Muscle layer of colon (tissue), 2 donors: ENCODE measurements at regions not wholly inside any gene's neighbourhood (a gene's known extent, or its start where the extent isn't known, plus 50 kb on each side); places are given as distances from the start of the nearest gene placed in this dataset.
"Not testable (repeated sequence)": the region's sequence is repeated elsewhere in the genome, so short reads cannot be mapped to it uniquely, and the experiment has no call there.

Experiments used
- H3K27ac ChIP-seq: one replicate; pipeline ENCODE4 v1.7.0; 2013; ENCODE audit warnings: low read depth, mild to moderate bottlenecking, low read length, moderate library complexity
- H3K27me3 ChIP-seq, 2 donors: one replicate each; pipeline ENCODE4 v1.7.0; 2013; ENCODE audit warnings: low read length in 2 of 2, mild to moderate bottlenecking in 2 of 2; ENCODE audit not compliant: insufficient read depth in 2 of 2, control insufficient read depth in 1 of 2
- H3K36me3 ChIP-seq: one replicate; pipeline ENCODE4 v1.7.0; 2013; ENCODE audit warnings: mild to moderate bottlenecking, low read length; ENCODE audit not compliant: insufficient read depth
- H3K4me1 ChIP-seq: one replicate; pipeline ENCODE4 v1.7.0; 2013; ENCODE audit warnings: mild to moderate bottlenecking, low read length; ENCODE audit not compliant: insufficient read depth
- H3K4me3 ChIP-seq, 2 donors: one replicate each; pipeline ENCODE4 v1.7.0; 2013; ENCODE audit warnings: low read length in 2 of 2, low read depth in 1 of 2, mild to moderate bottlenecking in 1 of 2, moderate library complexity in 1 of 2
- H3K9ac ChIP-seq: one replicate; pipeline ENCODE4 v1.7.0; 2013; ENCODE audit warnings: low read length
- H3K9me3 ChIP-seq: one replicate; pipeline ENCODE4 v1.7.0; 2013; ENCODE audit warnings: mild to moderate bottlenecking, low read length
- donor health status: abdominal sarcoma.
- donor health status: Adenocarcinoma of cecum.

DNA sequence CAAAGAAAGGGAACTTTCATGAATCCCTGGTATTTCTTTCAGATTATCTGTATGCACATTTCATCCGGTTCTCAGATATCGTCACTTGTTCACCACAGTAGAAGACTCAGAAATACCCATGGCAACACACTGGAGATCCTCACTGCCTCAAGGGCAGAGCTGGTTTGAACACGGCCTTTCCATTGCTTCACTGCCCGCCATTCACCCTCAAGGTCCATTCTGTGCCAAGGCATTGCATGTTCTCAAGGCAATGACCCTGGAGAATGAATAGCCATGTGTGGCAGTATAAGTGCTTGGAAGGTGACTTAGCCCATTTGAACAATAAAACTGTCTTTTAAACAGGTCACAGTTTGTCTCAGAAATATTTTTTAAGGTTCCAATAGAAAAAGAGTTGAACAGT is 606.5 kb downstream of the IPMK start:
- H3K4me1 ChIP-seq, result no peaks in the 10 kb centered on the region

DNA sequence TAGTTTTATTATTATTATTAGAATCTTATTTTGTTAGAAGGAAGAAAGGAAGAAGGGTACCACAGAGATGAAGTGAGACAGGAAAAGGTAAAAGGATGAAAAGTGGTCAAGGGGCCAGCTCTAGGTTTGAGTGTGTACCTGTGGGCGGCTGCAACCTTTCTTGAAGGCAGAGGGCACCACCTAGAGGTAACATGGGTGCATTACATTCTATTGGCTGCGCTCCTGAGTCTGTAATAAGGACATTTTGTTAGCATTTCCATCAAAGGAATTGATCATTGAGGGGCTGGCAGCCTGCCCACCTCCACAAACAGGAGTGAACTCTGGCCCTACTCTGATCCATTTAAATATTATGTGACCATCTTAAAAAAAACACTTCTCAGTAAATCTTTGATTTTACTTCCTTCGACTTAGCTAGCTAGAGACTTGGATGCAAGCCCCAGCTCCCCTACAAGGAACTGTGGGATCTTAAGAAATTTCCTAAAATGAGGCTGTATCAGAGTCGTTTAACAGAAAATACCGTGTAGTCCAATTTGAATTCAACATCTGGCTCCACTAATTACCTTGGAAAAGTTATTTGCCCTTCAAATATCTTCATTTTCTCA is 610.4 kb downstream of the IPMK start:
- Histone ChIP-seq H3K27ac (no peak overlapping the region), H3K9ac (no peak overlapping the region), H3K9me3 (no peaks in the 10 kb centered on the region), H3K27me3 (no peaks in the 10 kb centered on the region), H3K36me3 (no peaks in the 10 kb centered on the region), H3K4me1 (no peaks in the 10 kb centered on the region), H3K4me3 (no peak overlapping the region)

More for the DNA sequence above, 606.5 kb downstream of the IPMK start:
- no peaks in the 10 kb centered on the region for H3K9me3 ChIP-seq
- H3K36me3 ChIP-seq, result no peaks in the 10 kb centered on the region
- no peak overlapping the region for H3K9ac ChIP-seq
- H3K27ac ChIP-seq, result no peak overlapping the region
- H3K4me3 ChIP-seq, result no peak overlapping the region
- no peaks in the 10 kb centered on the region for H3K27me3 ChIP-seq

DNA sequence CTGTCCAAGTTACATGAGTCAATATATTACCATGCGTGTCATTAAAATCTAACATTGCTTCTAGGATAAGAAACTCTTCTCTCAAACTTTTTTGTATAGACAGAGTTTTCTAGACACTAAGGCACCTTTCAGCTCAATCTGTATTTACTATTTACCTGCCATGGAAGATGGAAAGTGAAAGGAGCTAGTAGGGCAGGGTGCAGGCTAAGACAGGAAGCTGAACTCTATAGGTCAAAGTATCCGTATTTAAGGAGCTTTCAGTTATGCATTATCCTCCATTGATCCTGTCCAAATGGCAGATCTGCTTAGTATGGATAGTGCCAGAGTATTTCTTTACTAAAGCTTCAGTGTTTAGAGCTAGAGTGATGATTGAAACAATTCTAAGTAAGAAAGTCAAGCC is 612.8 kb downstream of the IPMK start:
- no peaks in the 10 kb centered on the region for H3K27me3 ChIP-seq
- no peak overlapping the region for H3K9ac ChIP-seq
- no peaks in the 10 kb centered on the region for H3K9me3 ChIP-seq
- no peak overlapping the region for H3K27ac ChIP-seq
- H3K36me3 ChIP-seq, result no peaks in the 10 kb centered on the region
- H3K4me3 ChIP-seq, result no peak overlapping the region
- H3K4me1 ChIP-seq, result no peaks in the 10 kb centered on the region

DNA sequence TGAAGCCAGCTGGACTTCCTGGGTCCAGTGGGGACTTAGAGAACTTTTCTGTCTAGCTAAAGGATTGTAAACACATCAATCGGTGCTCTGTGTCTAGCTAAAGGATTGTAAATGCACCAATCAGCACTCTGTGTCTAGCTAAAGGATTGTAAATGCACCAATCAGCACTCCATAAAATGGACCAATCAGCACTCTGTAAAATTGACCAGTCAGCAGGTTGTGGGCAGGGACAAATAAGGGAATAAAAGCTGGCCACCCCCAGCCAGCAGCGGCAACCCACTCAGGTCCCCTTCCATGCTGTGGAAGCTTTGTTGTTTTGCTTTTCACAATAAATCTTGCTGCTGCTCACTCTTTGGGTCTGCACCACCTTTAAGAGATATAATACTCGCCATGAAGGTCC is 622.6 kb downstream of the IPMK start:
- H3K4me1 ChIP-seq, H3K9ac ChIP-seq, H3K4me3 ChIP-seq, H3K36me3 ChIP-seq, H3K27me3 ChIP-seq, H3K9me3 ChIP-seq, H3K27ac ChIP-seq: not testable (repeated sequence)

DNA sequence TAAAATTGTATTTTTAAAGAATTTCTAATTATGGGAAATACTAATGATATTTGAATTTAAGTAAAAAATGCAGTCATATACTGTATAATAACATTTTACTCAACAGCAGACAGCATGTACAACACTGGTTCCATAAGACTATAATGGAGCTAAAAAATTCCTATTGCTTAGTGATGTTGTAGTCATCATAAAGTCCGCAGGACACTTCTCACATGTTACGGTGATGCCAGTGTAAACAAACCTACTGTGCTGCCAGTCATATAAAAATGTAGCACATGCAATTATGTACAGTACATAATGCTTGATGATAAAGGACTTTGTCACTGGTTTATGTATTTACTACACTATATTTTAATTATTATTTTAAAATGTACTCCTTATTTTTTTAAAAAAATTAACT is 629.3 kb downstream of the IPMK start:
- no peaks in the 10 kb centered on the region for H3K9me3 ChIP-seq

DNA sequence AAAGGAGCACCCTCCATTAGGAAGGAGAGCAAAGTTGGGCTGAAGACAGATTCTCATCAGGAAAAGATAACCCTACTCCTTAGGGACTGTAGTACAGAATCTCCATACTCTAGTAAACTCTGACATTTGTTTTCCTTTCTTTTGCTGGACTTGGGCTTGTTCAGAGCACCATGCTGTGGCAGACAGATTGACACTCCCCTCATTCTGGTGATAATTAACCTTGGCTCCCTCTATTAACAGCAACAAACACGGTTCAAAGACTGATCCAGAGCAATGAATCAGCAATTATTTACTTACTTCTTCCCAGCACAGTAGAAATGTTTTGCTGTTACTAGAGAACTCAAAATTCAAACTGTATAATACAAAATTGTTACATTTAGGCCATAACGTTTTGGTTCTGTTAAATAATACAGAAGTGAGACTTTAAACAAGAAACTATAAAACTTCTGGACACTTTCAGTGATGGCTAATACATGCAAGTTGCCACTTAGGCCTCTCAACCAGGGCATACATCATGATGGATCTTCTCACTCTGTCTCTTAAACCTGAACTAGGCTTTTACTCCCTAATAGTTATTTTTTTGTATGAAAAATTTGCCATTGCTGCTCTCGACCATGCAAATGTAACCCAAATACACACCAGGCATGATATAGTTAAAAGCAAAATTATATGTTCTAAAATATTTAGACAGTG is 639.0 kb downstream of the IPMK start:
- Histone ChIP-seq H3K9ac (no peak overlapping the region), H3K36me3 (no peaks in the 10 kb centered on the region), H3K4me1 (no peaks in the 10 kb centered on the region), H3K27me3 (no peaks in the 10 kb centered on the region), H3K4me3 (no peak overlapping the region), H3K9me3 (no peaks in the 10 kb centered on the region), H3K27ac (no peak overlapping the region)

More for the DNA sequence above, 629.3 kb downstream of the IPMK start:
- Histone ChIP-seq H3K27ac (no peak overlapping the region), H3K9ac (no peak overlapping the region), H3K4me3 (no peak overlapping the region), H3K4me1 (no peaks in the 10 kb centered on the region), H3K27me3 (no peaks in the 10 kb centered on the region), H3K36me3 (no peaks in the 10 kb centered on the region)

DNA sequence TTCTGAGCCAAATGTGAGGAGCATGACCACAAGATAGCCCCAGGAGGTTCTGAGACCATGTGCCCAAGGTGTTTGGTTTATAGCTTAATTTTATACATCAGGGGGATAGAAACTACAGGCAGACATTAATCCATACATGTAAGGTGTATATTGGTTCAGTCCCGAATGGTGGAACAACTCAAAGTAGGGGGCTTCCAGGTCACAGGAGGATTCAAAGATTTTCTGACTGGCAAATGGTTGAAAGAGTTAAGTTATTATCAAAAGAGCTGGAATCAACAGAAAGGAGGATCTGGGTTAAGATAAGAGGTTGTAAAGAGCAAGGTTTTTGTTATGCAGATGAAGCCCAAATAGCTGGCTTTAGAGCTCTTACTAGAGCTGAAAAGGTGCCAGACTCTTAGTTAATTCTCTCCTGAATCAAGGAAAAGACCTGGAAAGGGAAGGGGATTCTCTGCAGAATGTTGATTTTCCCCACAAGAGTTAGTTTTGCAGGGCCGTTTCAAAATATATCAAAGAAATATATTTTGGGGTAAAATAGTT is 640.0 kb downstream of the IPMK start:
- no peak overlapping the region for H3K4me3 ChIP-seq
- no peak overlapping the region for H3K27ac ChIP-seq
- H3K9me3 ChIP-seq, result no peaks in the 10 kb centered on the region
- no peaks in the 10 kb centered on the region for H3K27me3 ChIP-seq
- H3K9ac ChIP-seq, result no peak overlapping the region
- H3K4me1 ChIP-seq, result no peaks in the 10 kb centered on the region
- H3K36me3 ChIP-seq, result no peaks in the 10 kb centered on the region

DNA sequence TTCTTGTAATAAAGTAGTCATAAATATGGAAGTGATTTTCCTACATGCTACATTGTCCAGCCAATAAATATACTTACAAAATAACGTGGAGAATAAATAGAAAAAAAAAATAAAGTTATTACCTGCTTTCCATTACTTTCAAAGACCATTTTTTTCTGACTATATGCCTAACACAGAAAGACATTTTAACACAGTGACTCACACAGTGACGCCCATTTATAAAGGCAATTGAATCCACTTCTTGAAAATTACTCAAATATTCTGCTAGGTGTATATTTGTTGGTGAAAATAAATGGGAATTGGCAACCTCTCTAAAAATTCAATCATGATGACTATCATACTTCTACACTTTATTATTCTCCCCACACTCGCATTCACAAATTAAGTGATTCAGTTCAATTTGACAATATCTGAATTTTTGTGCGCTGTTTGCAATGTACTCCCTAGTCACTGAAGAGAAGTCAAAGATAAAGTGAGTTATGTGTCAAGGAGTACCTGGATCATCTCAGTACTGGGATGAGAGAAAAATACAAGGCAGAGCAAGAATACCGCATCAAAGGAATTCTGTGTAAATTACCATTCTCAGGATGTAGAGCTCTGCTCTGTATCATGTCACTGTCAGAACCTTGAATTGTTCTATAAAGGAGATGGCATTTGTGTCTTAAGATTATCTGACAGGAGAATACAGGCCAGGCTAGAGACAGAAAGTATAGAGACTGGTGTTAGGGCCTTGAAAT is 642.7 kb downstream of the IPMK start:
- H3K9me3 ChIP-seq, result no peaks in the 10 kb centered on the region
- no peak overlapping the region for H3K9ac ChIP-seq
- H3K4me3 ChIP-seq, result no peak overlapping the region
- no peak overlapping the region for H3K27ac ChIP-seq
- H3K36me3 ChIP-seq, result no peaks in the 10 kb centered on the region
- no peaks in the 10 kb centered on the region for H3K4me1 ChIP-seq
- H3K27me3 ChIP-seq, result no peaks in the 10 kb centered on the region

DNA sequence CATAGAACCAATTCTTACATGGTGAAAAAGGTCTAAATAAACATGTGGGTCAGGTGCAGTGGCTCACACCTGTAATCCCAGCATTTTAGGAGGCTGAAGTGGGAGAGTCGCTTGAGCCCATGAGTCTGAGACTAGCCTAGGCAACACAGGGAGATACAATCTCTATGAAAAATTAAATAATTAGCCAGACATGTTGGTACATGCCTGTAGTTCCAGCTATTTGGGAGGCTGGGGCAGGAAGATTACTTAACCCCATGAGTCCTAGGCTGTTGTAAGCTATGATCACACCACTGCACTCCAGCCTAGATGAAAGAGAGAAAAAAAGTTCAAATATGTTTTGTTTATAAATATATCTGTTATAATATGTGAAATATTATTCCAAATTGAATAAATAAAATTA is 643.6 kb downstream of the IPMK start:
- Histone ChIP-seq H3K4me1 (no peaks in the 10 kb centered on the region), H3K9me3 (no peaks in the 10 kb centered on the region), H3K27me3 (no peaks in the 10 kb centered on the region), H3K36me3 (no peaks in the 10 kb centered on the region), H3K27ac (no peak overlapping the region), H3K4me3 (no peak overlapping the region), H3K9ac (no peak overlapping the region)

DNA sequence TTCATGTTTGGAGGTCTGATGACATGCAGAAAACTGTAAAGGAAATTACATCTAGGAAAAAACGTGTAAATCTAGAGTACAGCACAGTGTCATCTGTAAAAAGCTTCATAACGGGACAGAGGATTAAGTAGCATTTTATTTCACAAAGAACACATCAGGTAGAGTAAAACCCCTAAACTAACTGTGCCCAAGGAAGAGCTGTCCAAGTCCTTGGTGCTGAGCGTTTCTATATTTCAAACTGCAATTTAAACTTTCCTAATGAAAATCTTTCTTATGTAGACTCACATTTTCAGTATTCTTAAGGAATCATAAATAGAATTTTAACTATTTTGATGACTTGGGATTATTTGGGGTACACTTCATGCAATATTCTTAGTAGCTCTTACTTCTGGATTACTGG is 646.2 kb downstream of the IPMK start:
- Histone ChIP-seq H3K27me3 (no peaks in the 10 kb centered on the region), H3K4me1 (no peaks in the 10 kb centered on the region), H3K9ac (no peak overlapping the region), H3K9me3 (no peaks in the 10 kb centered on the region), H3K4me3 (no peak overlapping the region), H3K36me3 (no peaks in the 10 kb centered on the region), H3K27ac (no peak overlapping the region)

DNA sequence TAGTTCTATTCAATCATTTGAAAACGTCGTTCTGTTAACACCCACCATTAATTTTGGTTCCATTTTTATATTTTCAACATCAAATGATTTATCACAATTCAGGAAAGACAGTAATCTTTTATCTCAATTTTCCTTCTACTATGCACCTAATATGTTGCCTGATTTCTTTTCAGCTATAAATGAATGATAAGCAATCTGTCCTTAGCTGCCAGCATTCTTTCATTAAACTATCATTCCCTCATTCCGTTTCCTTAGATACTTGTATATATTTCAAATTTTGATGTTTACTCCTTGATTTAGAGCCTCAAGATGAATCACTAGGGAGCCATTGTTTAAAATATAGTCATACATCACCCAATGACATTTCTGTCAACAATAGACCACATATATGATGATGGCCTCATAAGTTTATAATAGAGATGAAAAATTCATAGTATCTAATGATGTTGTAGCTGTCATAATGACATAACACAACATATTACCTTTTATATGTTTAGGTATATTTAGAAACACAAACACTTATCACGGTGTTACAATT is 661.7 kb downstream of the IPMK start:
- Histone ChIP-seq H3K27ac (no peak overlapping the region), H3K4me1 (no peaks in the 10 kb centered on the region), H3K4me3 (no peak overlapping the region), H3K9ac (no peak overlapping the region), H3K9me3 (no peaks in the 10 kb centered on the region), H3K27me3 (no peaks in the 10 kb centered on the region), H3K36me3 (no peaks in the 10 kb centered on the region)
